SK-N-SH (cell line): ENCODE measurements at regions not wholly inside any gene's neighbourhood (a gene's known extent, or its start where the extent isn't known, plus 50 kb on each side); places are given as distances from the start of the nearest gene placed in this dataset.

Source experiments
- CTCF ChIA-PET: fragments of 300-600, 350-600 bp; formaldehyde crosslinking; extraction: SDS; loops from one replicate; lab custom pipeline; 2021; lab: Yijun Ruan, JAX
- POLR2A ChIA-PET: fragments of 350-600 bp; sonication (Branson Sonifier 250); formaldehyde crosslinking; extraction: SDS; loops from one replicate; lab custom pipeline; 2020; ENCODE audit warnings: antibody characterized with exemption, inconsistent platforms; lab: Yijun Ruan, JAX
- DNase-seq: peaks from one replicate; pipeline ENCODE4 v3.0.0; 2012
- H2AFZ ChIP-seq: fragments of 200-600 bp; sonication (generic); 2 replicates; pipeline ENCODE4 v1.8.1; 2016; ENCODE audit warnings: antibody characterized with exemption, mild to moderate bottlenecking, low read depth
- H3F3A ChIP-seq: fragments of 200-600 bp; sonication (generic); replicated peaks from 2 replicates; pipeline ENCODE3; 2016; ENCODE audit warnings: antibody characterized with exemption, mild to moderate bottlenecking; ENCODE audit not compliant: insufficient read depth
- H3K27ac ChIP-seq, 2 experiments: fragments of 200-500 bp in 1 of 2; fragments of 200-600 bp in 1 of 2; sonication (Bioruptor generic) in 1 of 2; sonication (generic), shearing (Covaris generic) in 1 of 2; 2 replicates each; pipeline versions ENCODE4 v1.5.1 to v1.6.1; 2014 to 2016; ENCODE audit warnings: low read depth in 2 of 2, inconsistent platforms in 1 of 2, low read length in 1 of 2, mild to moderate bottlenecking in 1 of 2, mixed read lengths in 1 of 2
- H3K27me3 ChIP-seq: fragments of 200-600 bp; sonication (generic), shearing (Covaris generic); 2 replicates; pipeline ENCODE4 v1.6.1; 2016; ENCODE audit warnings: mixed run types; ENCODE audit not compliant: insufficient read depth
- H3K36me3 ChIP-seq, 2 experiments: fragments of 200-500 bp in 1 of 2; fragments of 200-600 bp in 1 of 2; sonication (Bioruptor generic) in 1 of 2; sonication (generic) in 1 of 2; replicated peaks in 1 of 2; 2 replicates each; pipeline versions ENCODE3 to v1.5.1; 2014 to 2016; ENCODE audit warnings: low read length in 1 of 2, mild to moderate bottlenecking in 1 of 2; ENCODE audit not compliant: insufficient read depth in 2 of 2, control insufficient read depth in 1 of 2
- H3K4me1 ChIP-seq, 2 experiments: fragments of 200-500 bp in 1 of 2; fragments of 200-600 bp in 1 of 2; sonication (Bioruptor generic) in 1 of 2; sonication (generic), shearing (Covaris generic) in 1 of 2; 2 replicates each; pipeline versions ENCODE4 v1.5.1 to v1.6.1; 2014 to 2016; ENCODE audit warnings: low read depth in 1 of 2, low read length in 1 of 2, mixed run types in 1 of 2; ENCODE audit not compliant: insufficient read depth in 2 of 2, control insufficient read depth in 1 of 2
- H3K4me2 ChIP-seq: fragments of 200-600 bp; sonication (generic), shearing (Covaris generic); 2 replicates; pipeline ENCODE4 v1.6.1; 2017; ENCODE audit warnings: mixed run types
- H3K4me3 ChIP-seq, 2 experiments: fragments of 200-500 bp in 1 of 2; fragments of 200-600 bp in 1 of 2; sonication (Bioruptor generic) in 1 of 2; sonication (generic), shearing (Covaris generic) in 1 of 2; 2 replicates each; pipeline versions ENCODE4 v1.5.1 to v1.8.1; 2014 to 2016; ENCODE audit warnings: low read depth in 2 of 2, inconsistent platforms in 1 of 2, low read length in 1 of 2, mild to moderate bottlenecking in 1 of 2, mixed read lengths in 1 of 2, moderate library complexity in 1 of 2
- H3K79me2 ChIP-seq: fragments of 200-600 bp; sonication (generic); 2 replicates; pipeline ENCODE4 v1.8.1; 2017; ENCODE audit warnings: mild to moderate bottlenecking; ENCODE audit not compliant: insufficient read depth
- H3K9ac ChIP-seq: fragments of 200-600 bp; sonication (generic); 2 replicates; pipeline ENCODE4 v1.6.1; 2017; ENCODE audit warnings: mixed run types
- H3K9me2 ChIP-seq: fragments of 200-600 bp; sonication (generic); 2 replicates; pipeline ENCODE4 v1.6.1; 2017; ENCODE audit warnings: mixed run types
- H3K9me3 ChIP-seq: fragments of 200-600 bp; sonication (generic); 2 replicates; pipeline ENCODE4 v1.6.1; 2017; ENCODE audit warnings: mixed run types, mild to moderate bottlenecking, moderate library complexity
- H4K20me1 ChIP-seq: fragments of 200-600 bp; sonication (generic); 2 replicates; pipeline ENCODE4 v1.6.1; 2017; ENCODE audit warnings: mild to moderate bottlenecking, mixed run types; ENCODE audit not compliant: insufficient read depth
- ELF1 ChIP-seq: IDR thresholded peaks from 2 replicates; pipeline ENCODE4 v1.4.0; 2012
- EP300 ChIP-seq, 2 experiments: IDR thresholded peaks; 2 replicates each; pipeline versions ENCODE4 v1.4.0 to v1.6.1; 2012; ENCODE audit warnings: borderline replicate concordance in 1 of 2, low read depth in 1 of 2, low read length in 1 of 2
- FOSL2 ChIP-seq: IDR thresholded peaks from 2 replicates; pipeline ENCODE4 v1.4.0; 2012; ENCODE audit warnings: low read depth, mild to moderate bottlenecking, moderate library complexity, borderline replicate concordance
- FOXJ3 ChIP-seq: sonication (generic); formaldehyde crosslinking; IDR thresholded peaks from 2 replicates; pipeline ENCODE4 v1.5.1; 2020; ENCODE audit warnings: mild to moderate bottlenecking, missing genetic modification reagents
- FOXM1 ChIP-seq: IDR thresholded peaks from 2 replicates; pipeline ENCODE4 v1.4.0; 2012; ENCODE audit warnings: low read depth, mild to moderate bottlenecking
- GATA2 ChIP-seq: sonication (generic); formaldehyde crosslinking; IDR thresholded peaks from 2 replicates; pipeline ENCODE4 v1.5.0; 2020; ENCODE audit warnings: mild to moderate bottlenecking, missing genetic modification reagents
- JUND ChIP-seq: IDR thresholded peaks from 2 replicates; pipeline ENCODE4 v1.4.0; 2012
- MAX ChIP-seq: IDR thresholded peaks from 2 replicates; pipeline ENCODE4 v1.4.0; 2012; ENCODE audit warnings: low read depth
- MEF2A ChIP-seq: IDR thresholded peaks from 2 replicates; pipeline ENCODE4 v1.4.0; 2012; ENCODE audit warnings: low read depth, borderline replicate concordance
- MXI1 ChIP-seq: IDR thresholded peaks from 2 replicates; pipeline ENCODE4 v1.6.1; 2012; ENCODE audit warnings: mild to moderate bottlenecking, low read depth, low read length, improper control_type of control experiment
- RCOR1 ChIP-seq: fragments of 150-350 bp; IDR thresholded peaks from 2 replicates; pipeline ENCODE4 v1.6.1; 2017; ENCODE audit warnings: antibody characterized with exemption, low read length
- RXRA ChIP-seq: IDR thresholded peaks from 2 replicates; pipeline ENCODE4 v1.4.0; 2012; ENCODE audit warnings: low read depth, mild to moderate bottlenecking, borderline replicate concordance
- SIN3A ChIP-seq: IDR thresholded peaks from 2 replicates; pipeline ENCODE4 v1.6.1; 2012; ENCODE audit warnings: low read depth, mild to moderate bottlenecking, low read length, moderate library complexity, borderline replicate concordance
- SMC3 ChIP-seq: IDR thresholded peaks from 2 replicates; pipeline ENCODE4 v1.6.1; 2012; ENCODE audit warnings: low read depth, low read length, improper control_type of control experiment
- TCF12 ChIP-seq: IDR thresholded peaks from 2 replicates; pipeline ENCODE4 v1.4.0; 2012
- TEAD4 ChIP-seq: IDR thresholded peaks from 2 replicates; pipeline ENCODE4 v1.4.0; 2012; ENCODE audit warnings: mild to moderate bottlenecking, borderline replicate concordance; ENCODE audit not compliant: insufficient read depth
- WGBS: methylation state at CpG from one replicate; pipeline ENCODE4 v1.1.6; 2017; ENCODE audit warnings: low lambda C conversion rate; 5-methylcytosine and 5-hydroxymethylcytosine counted together
- TF ChIP-seq, protein P1 (sequence below): IDR thresholded peaks from 2 replicates; pipeline ENCODE4 v1.4.0; 2012; ENCODE audit warnings: low read depth, borderline replicate concordance
- TF ChIP-seq, protein P2 (sequence below): fragments of 150-350 bp; IDR thresholded peaks from 2 replicates; pipeline ENCODE4 v1.6.1; 2016; ENCODE audit warnings: mild to moderate bottlenecking, low read depth, low read length
- TF ChIP-seq, protein P3 (sequence below): fragments of 150-350 bp; IDR thresholded peaks from 2 replicates; pipeline ENCODE4 v1.6.1; 2017; ENCODE audit warnings: antibody characterized with exemption, low read length, low read depth, borderline replicate concordance

GRCh38 chr17:55903028-55903690 lies 152.3 kb downstream of the PCTP start:
- no peak overlapping the region for H3K4me3 ChIP-seq
- no peaks in the 10 kb centered on the region for H3K27me3 ChIP-seq
- WGBS: 3% methylated on average over 2 of the region's 2 CpGs
- H3F3A ChIP-seq: no peaks in the 10 kb centered on the region
- no peaks in the 10 kb centered on the region for H3K9me3 ChIP-seq
- no peaks in the 10 kb centered on the region for H3K9me2 ChIP-seq
- no peaks in the 10 kb centered on the region for H3K36me3 ChIP-seq
- H4K20me1 ChIP-seq: no peaks in the 10 kb centered on the region
- H3K79me2 ChIP-seq: no peaks in the 10 kb centered on the region
- TF ChIP-seq SMC3 (no peak), GATA2 (CRISPR knock-in tag) (no peak)
- H3K27ac ChIP-seq: no peak overlapping the region
- H2AFZ ChIP-seq: no peak overlapping the region
- ChIA-PET CTCF (no interaction called here), POLR2A (no interaction called here)
- H3K9ac ChIP-seq: no peak overlapping the region
- no peak for DNase-seq
- no peak overlapping the region for H3K4me2 ChIP-seq
- no peaks in the 10 kb centered on the region for H3K4me1 ChIP-seq

GRCh38 chr17:55909776-55910175 lies 158.9 kb downstream of the PCTP start:
- Histone ChIP-seq H3K27me3 (no peaks in the 10 kb centered on the region), H3K9me3 (no peaks in the 10 kb centered on the region), H3K4me3 (no peak overlapping the region), H3K4me1 (no peaks in the 10 kb centered on the region), H3F3A (no peaks in the 10 kb centered on the region), H3K9me2 (no peaks in the 10 kb centered on the region), H3K9ac (no peak overlapping the region), H4K20me1 (no peaks in the 10 kb centered on the region), H3K4me2 (no peak overlapping the region), H3K36me3 (no peaks in the 10 kb centered on the region), H3K27ac (no peak overlapping the region), H3K79me2 (no peaks in the 10 kb centered on the region), H2AFZ (no peak overlapping the region)
- TF ChIP-seq MAX (no peak), TCF12 (no peak), FOSL2 (no peak), SIN3A (no peak), MEF2A (no peak), FOXM1 (no peak), RXRA (no peak), MXI1 (no peak), EP300 (IDR thresholded peaks at IDR 0.05; ENCODE audit: borderline replicate concordance in 1 of 2, low read depth in 1 of 2, low read length in 1 of 2) (no peak), FOXJ3 (no peak), GATA2 (CRISPR knock-in tag) (no peak), JUND (no peak), TEAD4 (no peak), RCOR1 (no peak), ELF1 (no peak)
- TF ChIP-seq, protein P1, sequence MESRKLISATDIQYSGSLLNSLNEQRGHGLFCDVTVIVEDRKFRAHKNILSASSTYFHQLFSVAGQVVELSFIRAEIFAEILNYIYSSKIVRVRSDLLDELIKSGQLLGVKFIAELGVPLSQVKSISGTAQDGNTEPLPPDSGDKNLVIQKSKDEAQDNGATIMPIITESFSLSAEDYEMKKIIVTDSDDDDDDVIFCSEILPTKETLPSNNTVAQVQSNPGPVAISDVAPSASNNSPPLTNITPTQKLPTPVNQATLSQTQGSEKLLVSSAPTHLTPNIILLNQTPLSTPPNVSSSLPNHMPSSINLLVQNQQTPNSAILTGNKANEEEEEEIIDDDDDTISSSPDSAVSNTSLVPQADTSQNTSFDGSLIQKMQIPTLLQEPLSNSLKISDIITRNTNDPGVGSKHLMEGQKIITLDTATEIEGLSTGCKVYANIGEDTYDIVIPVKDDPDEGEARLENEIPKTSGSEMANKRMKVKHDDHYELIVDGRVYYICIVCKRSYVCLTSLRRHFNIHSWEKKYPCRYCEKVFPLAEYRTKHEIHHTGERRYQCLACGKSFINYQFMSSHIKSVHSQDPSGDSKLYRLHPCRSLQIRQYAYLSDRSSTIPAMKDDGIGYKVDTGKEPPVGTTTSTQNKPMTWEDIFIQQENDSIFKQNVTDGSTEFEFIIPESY: no peak
- TF ChIP-seq, protein P2, sequence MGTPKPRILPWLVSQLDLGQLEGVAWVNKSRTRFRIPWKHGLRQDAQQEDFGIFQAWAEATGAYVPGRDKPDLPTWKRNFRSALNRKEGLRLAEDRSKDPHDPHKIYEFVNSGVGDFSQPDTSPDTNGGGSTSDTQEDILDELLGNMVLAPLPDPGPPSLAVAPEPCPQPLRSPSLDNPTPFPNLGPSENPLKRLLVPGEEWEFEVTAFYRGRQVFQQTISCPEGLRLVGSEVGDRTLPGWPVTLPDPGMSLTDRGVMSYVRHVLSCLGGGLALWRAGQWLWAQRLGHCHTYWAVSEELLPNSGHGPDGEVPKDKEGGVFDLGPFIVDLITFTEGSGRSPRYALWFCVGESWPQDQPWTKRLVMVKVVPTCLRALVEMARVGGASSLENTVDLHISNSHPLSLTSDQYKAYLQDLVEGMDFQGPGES: no peak
- TF ChIP-seq, protein P3, sequence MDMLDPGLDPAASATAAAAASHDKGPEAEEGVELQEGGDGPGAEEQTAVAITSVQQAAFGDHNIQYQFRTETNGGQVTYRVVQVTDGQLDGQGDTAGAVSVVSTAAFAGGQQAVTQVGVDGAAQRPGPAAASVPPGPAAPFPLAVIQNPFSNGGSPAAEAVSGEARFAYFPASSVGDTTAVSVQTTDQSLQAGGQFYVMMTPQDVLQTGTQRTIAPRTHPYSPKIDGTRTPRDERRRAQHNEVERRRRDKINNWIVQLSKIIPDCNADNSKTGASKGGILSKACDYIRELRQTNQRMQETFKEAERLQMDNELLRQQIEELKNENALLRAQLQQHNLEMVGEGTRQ: no peak
- ChIA-PET CTCF (interaction anchor here (0.9 kb wide), 1 partner anchor 9 kb away, joined by 3 read pairs; no protein-coding TSS in a partner anchor), POLR2A (no interaction called here)
- DNase-seq: no peak
- WGBS: 10% methylated on average over 5 of the region's 5 CpGs
